ENCODE measurements at regions not wholly inside any gene's neighbourhood (a gene's known extent, or its start where the extent isn't known, plus 50 kb on each side); places are given as distances from the start of the nearest gene placed in this dataset.
"Not testable (repeated sequence)": the region's sequence is repeated elsewhere in the genome, so short reads cannot be mapped to it uniquely, and the experiment has no call there.

- no peak for DNase-seq (ENCODE audit: low read depth in 1 of 2, low spot score in 1 of 2)
- no peaks in the 10 kb centered on the region for H3K27me3 ChIP-seq (ENCODE audit: insufficient read depth, poor library complexity, severe bottlenecking)
- TF ChIP-seq GABPA (IDR thresholded peaks at IDR 0.05; ENCODE audit: low read depth) (no peak), CTCF (IDR thresholded peaks at IDR 0.05; ENCODE audit: insufficient read depth, low read length) (no peak), REST (IDR thresholded peaks at IDR 0.05; ENCODE audit: insufficient replicate concordance, low read depth) (no peak), SPI1 (IDR thresholded peaks at IDR 0.05; ENCODE audit: borderline replicate concordance, low read depth) (no peak), POLR2AphosphoS5 (IDR thresholded peaks at IDR 0.05; ENCODE audit: low read depth) (no peak)
- H3K4me3 ChIP-seq (replicated peaks; ENCODE audit: insufficient read depth, low read length), result no peak overlapping the region
- no peak overlapping the region for H3K27ac ChIP-seq (replicated peaks)
These were observed 1005.5 kb downstream of the VRK1 start for GRCh38 chr14:97802430-97803373.

GRCh38 chr14:97804056-97804455 is 1006.9 kb downstream of the VRK1 start:
- Histone ChIP-seq H3K27ac (replicated peaks) (no peak overlapping the region), H3K27me3 (ENCODE audit: insufficient read depth, poor library complexity, severe bottlenecking) (no peaks in the 10 kb centered on the region), H3K4me3 (replicated peaks; ENCODE audit: insufficient read depth, low read length) (no peak overlapping the region)
- TF ChIP-seq GABPA (IDR thresholded peaks at IDR 0.05; ENCODE audit: low read depth), result no peak
- no peak for DNase-seq (ENCODE audit: low read depth in 1 of 2, low spot score in 1 of 2)

- no peaks in the 10 kb centered on the region for H3K27me3 ChIP-seq (ENCODE audit: insufficient read depth, poor library complexity, severe bottlenecking)
- TF ChIP-seq SPI1 (IDR thresholded peaks at IDR 0.05; ENCODE audit: borderline replicate concordance, low read depth) (no peak), REST (IDR thresholded peaks at IDR 0.05; ENCODE audit: insufficient replicate concordance, low read depth) (no peak), CTCF (IDR thresholded peaks at IDR 0.05; ENCODE audit: insufficient read depth, low read length) (no peak), POLR2AphosphoS5 (IDR thresholded peaks at IDR 0.05; ENCODE audit: low read depth) (no peak), GABPA (IDR thresholded peaks at IDR 0.05; ENCODE audit: low read depth) (no peak)
- H3K4me3 ChIP-seq (replicated peaks; ENCODE audit: insufficient read depth, low read length), result no peak overlapping the region
- H3K27ac ChIP-seq (replicated peaks), result no peak overlapping the region
- DNase-seq (ENCODE audit: low read depth in 1 of 2, low spot score in 1 of 2), result no peak
These were observed 1009.7 kb downstream of the VRK1 start for GRCh38 chr14:97806891-97807290.

- not testable (repeated sequence) for H3K27me3 ChIP-seq (ENCODE audit: insufficient read depth, poor library complexity, severe bottlenecking); DNase-seq (ENCODE audit: low read depth in 1 of 2, low spot score in 1 of 2)
These were observed 1011.4 kb downstream of the VRK1 start for GRCh38 chr14:97808541-97808940.

GRCh38 chr14:97813556-97813955 is 1016.4 kb downstream of the VRK1 start:
- TF ChIP-seq CTCF (IDR thresholded peaks at IDR 0.05; ENCODE audit: insufficient read depth, low read length), result no peak
- no peak for TF ChIP-seq GABPA (IDR thresholded peaks at IDR 0.05; ENCODE audit: low read depth)
- no peak for TF ChIP-seq SPI1 (IDR thresholded peaks at IDR 0.05; ENCODE audit: borderline replicate concordance, low read depth)
- no peak for TF ChIP-seq POLR2AphosphoS5 (IDR thresholded peaks at IDR 0.05; ENCODE audit: low read depth)
- no peak for TF ChIP-seq REST (IDR thresholded peaks at IDR 0.05; ENCODE audit: insufficient replicate concordance, low read depth)
- Histone ChIP-seq H3K4me3 (replicated peaks; ENCODE audit: insufficient read depth, low read length) (no peak overlapping the region), H3K27me3 (ENCODE audit: insufficient read depth, poor library complexity, severe bottlenecking) (no peaks in the 10 kb centered on the region), H3K27ac (replicated peaks) (no peak overlapping the region)
- no peak for DNase-seq (ENCODE audit: low read depth in 1 of 2, low spot score in 1 of 2)

More at GRCh38 chr14:97808541-97808940, 1011.4 kb downstream of the VRK1 start:
- not testable (repeated sequence) for H3K4me3 ChIP-seq (replicated peaks; ENCODE audit: insufficient read depth, low read length); H3K27ac ChIP-seq (replicated peaks)
